HG02623 (cell line): ENCODE measurements at regions not wholly inside any gene's neighbourhood (a gene's known extent, or its start where the extent isn't known, plus 50 kb on each side); places are given as distances from the start of the nearest gene placed in this dataset.

Experiments used
- ATAC-seq: cut with Tn5 transposase; IDR thresholded peaks from one replicate; pipeline ENCODE4 v1.9.1; 2021; ENCODE audit warnings: moderate library complexity; ENCODE audit not compliant: unreplicated experiment

- ATAC-seq, result no peak
These were observed 287.4 kb downstream of the C7orf25 start for GRCh38 chr7:42624471-42624870.

DNA sequence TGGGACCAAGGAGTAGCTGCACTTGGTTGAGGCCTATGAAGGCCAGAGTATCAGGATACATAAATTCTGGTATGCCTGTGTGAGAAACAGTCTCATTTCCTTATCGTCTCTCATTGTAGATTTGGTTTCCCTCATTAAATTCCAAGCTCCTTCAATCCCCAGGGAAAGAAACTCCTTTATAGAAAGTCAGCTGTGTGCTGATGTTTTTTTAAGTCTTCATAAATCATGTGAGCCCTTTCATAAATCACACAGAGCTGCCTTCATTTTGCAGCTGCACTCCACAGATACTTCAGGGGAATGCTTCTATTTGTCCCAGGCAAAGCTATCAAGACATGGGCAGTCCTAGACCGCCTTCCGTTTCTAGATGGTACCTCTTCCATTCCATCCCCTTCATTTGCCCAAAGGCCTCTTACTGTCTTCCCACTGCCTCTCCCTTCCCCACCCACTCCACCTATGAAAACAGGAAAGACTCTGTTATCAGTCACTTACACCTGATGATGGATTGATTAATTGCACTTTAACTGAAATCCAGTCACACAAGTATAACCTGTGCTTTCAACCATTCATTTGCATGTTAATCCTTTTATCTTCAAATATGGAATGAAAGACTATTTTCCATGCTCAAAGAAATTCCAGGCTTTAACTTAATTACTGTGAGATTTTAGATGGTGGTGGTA, 290.2 kb downstream of the C7orf25 start:
- ATAC-seq, result no peak

DNA sequence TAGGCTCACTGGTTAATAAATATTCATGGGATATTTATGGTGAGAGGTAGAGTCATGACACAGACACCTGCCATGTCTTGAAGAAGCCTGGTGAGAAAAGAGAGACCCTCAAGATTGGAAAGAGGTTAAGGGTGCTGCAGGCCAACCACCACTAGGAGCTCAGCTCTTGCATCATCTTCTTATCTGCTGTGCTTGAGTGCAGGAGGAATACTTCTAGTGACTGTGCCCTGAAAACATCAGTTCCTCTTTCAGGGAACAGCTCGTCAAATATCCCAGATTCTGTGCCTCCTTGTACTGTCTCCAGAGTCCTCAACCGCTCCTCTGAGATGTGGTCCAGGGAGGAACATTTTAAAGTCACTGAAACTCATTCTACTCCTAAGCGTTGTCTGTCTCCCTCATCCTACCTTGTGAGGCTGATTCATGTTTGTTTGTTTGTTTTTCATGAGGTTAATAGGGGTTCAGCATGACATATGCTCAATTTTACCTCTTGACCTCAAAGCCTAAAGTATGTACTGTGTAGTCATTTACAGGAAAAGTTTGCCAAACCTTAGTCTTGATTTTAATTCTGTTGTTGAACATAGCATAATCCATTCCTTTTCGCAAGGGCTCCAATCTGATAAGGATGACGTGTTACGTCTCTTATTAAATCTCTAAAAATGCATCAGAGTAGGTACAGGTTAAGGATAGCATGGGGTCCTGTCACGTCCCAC, 293.1 kb downstream of the C7orf25 start:
- no peak for ATAC-seq

- no peak for ATAC-seq
These were observed 293.9 kb downstream of the C7orf25 start for GRCh38 chr7:42617806-42618457.

- no peak for ATAC-seq
These were observed 294.7 kb downstream of the C7orf25 start for GRCh38 chr7:42617071-42617765.

- ATAC-seq, result no peak
These were observed 297.2 kb downstream of the C7orf25 start for GRCh38 chr7:42614636-42615035.

- no peak for ATAC-seq
These were observed 299.9 kb downstream of the C7orf25 start for GRCh38 chr7:42611961-42612360.

GRCh38 chr7:42611289-42611928, 300.5 kb downstream of the C7orf25 start:
- no peak for ATAC-seq

- ATAC-seq, result no peak
These were observed 305.5 kb downstream of the C7orf25 start for GRCh38 chr7:42606193-42606905.

DNA sequence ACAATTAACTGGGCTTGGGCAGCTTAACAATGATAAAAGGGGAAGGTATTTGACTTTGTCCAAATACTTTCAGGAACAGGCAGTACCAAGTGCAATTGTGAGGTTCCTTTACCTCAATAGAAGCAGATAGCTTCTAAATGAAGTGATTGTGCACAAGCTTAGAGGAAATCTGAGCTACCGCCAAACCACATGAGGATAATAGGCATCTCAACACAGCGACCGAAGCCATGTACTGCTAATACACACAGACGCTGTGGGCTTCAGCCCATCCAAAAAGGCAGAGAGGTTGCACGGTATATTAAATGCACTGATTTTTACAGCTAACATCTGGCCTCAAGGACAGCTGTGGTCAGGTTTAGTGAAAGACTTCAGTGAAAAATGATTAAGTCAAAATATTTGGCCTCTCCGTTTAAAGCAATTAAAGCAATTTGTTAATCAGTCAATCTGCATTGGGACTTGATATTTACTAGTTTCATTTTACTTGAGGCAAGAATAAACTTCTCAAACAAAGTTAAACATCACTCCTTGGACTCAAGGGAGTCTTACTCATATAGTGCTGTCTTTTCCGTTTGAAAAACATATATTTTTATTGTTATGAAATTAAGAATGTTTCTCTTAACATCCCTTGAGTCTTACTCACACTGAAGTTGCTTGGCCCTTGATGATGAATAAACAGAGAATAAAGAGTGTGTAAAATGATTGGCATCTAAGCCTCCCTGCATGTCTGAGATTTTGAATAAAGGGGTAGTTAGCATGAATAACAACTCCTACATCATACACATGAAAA, 306.3 kb downstream of the C7orf25 start:
- ATAC-seq, result no peak

DNA sequence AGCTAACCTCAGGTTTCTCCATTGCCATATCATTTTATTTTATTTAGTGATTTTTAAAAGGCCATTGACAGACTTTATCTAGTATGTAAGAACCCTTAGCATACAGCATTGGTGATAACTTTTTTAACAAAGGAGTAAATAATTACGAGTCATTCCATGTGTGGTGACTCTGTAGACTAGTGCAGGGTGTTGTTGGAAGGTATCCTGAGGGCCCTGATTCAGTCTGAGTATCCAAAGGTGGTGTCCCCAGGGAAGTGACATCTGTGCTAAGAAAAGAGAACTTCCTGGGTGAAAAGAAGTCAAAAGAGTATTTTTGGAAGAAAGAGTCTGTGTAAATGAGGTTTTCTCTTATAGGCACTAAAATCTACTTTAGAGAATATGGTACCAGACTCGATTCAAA, 308.4 kb downstream of the C7orf25 start:
- no peak for ATAC-seq

DNA sequence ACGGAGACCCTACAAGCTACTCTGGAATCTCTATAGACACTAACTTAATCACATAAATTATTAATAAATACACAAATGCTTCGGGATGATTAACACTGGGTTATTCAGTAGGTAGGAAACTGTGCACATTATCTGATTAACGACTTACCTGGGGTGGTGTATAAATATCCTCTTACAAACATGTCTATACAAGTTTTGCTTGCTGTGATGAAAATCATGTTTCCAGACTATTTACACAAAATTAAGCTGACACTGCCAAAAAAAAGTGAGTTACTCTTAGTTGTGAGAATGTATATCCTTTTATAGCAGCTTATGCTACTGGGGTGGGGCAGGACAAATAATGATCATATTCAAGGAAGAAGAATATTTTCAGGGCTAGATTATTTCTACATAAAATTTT, 314.6 kb downstream of the C7orf25 start:
- no peak for ATAC-seq

GRCh38 chr7:42596737-42597136, 315.1 kb downstream of the C7orf25 start:
- no peak for ATAC-seq

GRCh38 chr7:42593860-42594259, 318.0 kb downstream of the C7orf25 start:
- no peak for ATAC-seq

GRCh38 chr7:42590771-42591310, 321.0 kb downstream of the C7orf25 start:
- no peak for ATAC-seq

GRCh38 chr7:42588876-42589275, 323.0 kb downstream of the C7orf25 start:
- no peak for ATAC-seq

DNA sequence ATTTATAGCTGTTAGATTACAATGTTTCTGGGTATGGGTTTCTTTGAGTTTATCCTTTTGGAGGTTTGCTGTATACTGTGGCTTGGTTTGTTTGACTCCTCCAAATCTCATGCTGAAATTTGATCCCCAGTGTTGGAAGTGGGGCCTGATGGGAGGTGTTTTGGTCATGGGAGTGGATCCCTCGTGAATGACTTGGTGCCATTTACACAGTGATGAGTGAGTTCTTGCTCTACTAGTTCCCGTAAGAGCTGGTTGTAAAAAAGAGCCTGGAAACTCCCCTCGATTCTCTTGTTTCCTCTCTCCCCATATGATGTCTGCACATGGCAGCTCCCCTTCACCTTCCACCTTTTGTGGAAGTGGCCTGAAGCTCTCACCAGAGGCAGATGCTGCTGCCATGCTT, 324.1 kb downstream of the C7orf25 start:
- ATAC-seq, result no peak

DNA sequence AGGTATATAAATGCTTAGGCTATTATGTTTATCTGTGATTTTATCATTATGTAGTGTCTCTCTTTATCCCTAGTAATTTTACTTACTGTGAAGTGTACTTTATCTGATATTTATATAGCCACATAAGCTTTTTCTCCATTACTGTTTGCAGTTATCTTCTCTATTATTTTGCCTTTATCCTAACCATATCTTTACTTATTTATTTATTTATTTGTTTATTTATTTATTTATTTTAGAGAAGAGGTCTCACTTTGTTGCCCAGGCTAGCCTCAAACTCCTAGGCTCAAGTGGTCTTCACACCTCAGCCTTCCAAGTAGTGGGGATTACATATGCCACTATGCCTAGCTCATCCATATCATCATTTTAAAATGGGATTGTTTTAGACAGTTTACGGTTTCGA, 331.8 kb downstream of the C7orf25 start:
- ATAC-seq, result no peak

DNA sequence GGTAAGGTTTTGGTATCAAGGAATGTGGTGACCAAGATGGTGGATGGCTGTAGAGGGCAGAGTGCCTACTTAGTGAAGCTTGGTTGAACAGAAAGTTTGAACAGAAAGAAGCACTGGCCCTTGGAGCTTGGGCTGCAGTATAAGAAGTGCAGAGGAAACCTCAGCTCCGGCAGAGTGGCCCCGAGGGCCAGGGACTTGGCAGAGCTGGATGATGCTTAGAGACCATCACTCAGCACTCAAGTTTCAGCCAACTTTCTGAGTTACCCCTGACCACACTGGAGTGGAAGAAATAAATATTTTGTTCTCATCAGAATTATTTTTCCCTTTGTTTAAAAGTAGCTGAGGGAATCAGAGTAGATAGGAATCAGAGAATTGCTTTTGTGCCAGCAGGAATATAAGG, 336.7 kb downstream of the C7orf25 start:
- no peak for ATAC-seq
